OCI-LY7 (cell line): ENCODE measurements at regions not wholly inside any gene's neighbourhood (a gene's known extent, or its start where the extent isn't known, plus 50 kb on each side); places are given as distances from the start of the nearest gene placed in this dataset.

Experiments
- BruUV-seq: library from RNA; stranded (reverse); fragments of 400-500 nt; replicated peaks from 2 replicates; lab custom pipeline; 2021; lab: Mats Ljungman, UMichigan
- CTCF ChIA-PET: fragments of 300-600 bp; sonication (Branson Sonifier 250); formaldehyde crosslinking; loops from one replicate; lab custom pipeline; 2022; ENCODE audit warnings: antibody characterized with exemption; ENCODE audit not compliant: unreplicated experiment; lab: Charles Lee
- POLR2A ChIA-PET: fragments of 300-600 bp; sonication (Branson Sonifier 250); formaldehyde crosslinking; loops from one replicate; lab custom pipeline; 2022; ENCODE audit warnings: antibody characterized with exemption; lab: Charles Lee
- DNase-seq: peaks from one replicate; pipeline ENCODE4 v3.0.0-alpha.2; 2015; ENCODE audit warnings: low spot score
- H2AFZ ChIP-seq: fragments of 200-600 bp; sonication (generic), shearing (Covaris generic); 2 replicates; pipeline ENCODE4 v1.6.1; 2014; ENCODE audit warnings: mild to moderate bottlenecking, antibody characterized with exemption, low read length, moderate library complexity
- H3K27ac ChIP-seq: fragments of 200-600 bp; sonication (generic); 2 replicates; pipeline ENCODE4 v1.5.1; 2014; ENCODE audit warnings: mixed run types, low read depth, mild to moderate bottlenecking, moderate library complexity, low read length, inconsistent platforms; ENCODE audit not compliant: poor library complexity, severe bottlenecking
- H3K36me3 ChIP-seq: fragments of 200-600 bp; sonication (generic); 2 replicates; pipeline ENCODE4 v1.6.1; 2014; ENCODE audit warnings: mild to moderate bottlenecking, antibody characterized with exemption, low read length, moderate library complexity, mixed read lengths; ENCODE audit not compliant: insufficient read depth
- H3K4me1 ChIP-seq: fragments of 200-600 bp; sonication (generic); 2 replicates; pipeline ENCODE4 v1.5.1; 2014; ENCODE audit warnings: mild to moderate bottlenecking, low read length; ENCODE audit not compliant: insufficient read depth, poor library complexity, severe bottlenecking
- H3K4me2 ChIP-seq: fragments of 200-600 bp; sonication (generic); 2 replicates; pipeline ENCODE4 v1.6.1; 2014; ENCODE audit warnings: mild to moderate bottlenecking, low read length
- H3K4me3 ChIP-seq: fragments of 200-600 bp; sonication (generic); 2 replicates; pipeline ENCODE4 v1.5.1; 2014; ENCODE audit warnings: mild to moderate bottlenecking, low read depth, low read length; ENCODE audit not compliant: poor library complexity, severe bottlenecking
- H3K79me2 ChIP-seq: fragments of 200-600 bp; sonication (generic); 2 replicates; pipeline ENCODE4 v1.6.1; 2016; ENCODE audit warnings: low read depth, mild to moderate bottlenecking, low read length, moderate library complexity, mixed read lengths; ENCODE audit not compliant: insufficient read depth
- H3K9me2 ChIP-seq: fragments of 200-600 bp; sonication (generic); 2 replicates; pipeline ENCODE4 v1.6.1; 2016; ENCODE audit warnings: mild to moderate bottlenecking, low read length, mixed read lengths; ENCODE audit not compliant: insufficient read depth
- H3K9me3 ChIP-seq: fragments of 200-600 bp; sonication (generic); 2 replicates; pipeline ENCODE4 v1.6.1; 2014; ENCODE audit warnings: mild to moderate bottlenecking, mixed run types, low read length, mixed read lengths
- H4K20me1 ChIP-seq: fragments of 200-600 bp; sonication (generic); 2 replicates; pipeline ENCODE4 v1.6.1; 2014; ENCODE audit warnings: mild to moderate bottlenecking, antibody characterized with exemption, low read length, moderate library complexity, mixed read lengths; ENCODE audit not compliant: insufficient read depth
- EZH2phosphoT487 ChIP-seq: fragments of 200-600 bp; sonication (generic); IDR thresholded peaks from 2 replicates; pipeline ENCODE4 v1.6.1; 2018; ENCODE audit warnings: low read depth, borderline replicate concordance, mild to moderate bottlenecking, mixed run types, antibody characterized with exemption, low read length, moderate library complexity, mixed read lengths
- intact Hi-C: fragments of 100-400 bp; cut with micrococcal nuclease; formaldehyde crosslinking; loops from one replicate; pipeline ENCODE4 v1.10.0; 2022; ENCODE audit not compliant: unreplicated experiment
- TF ChIP-seq, protein P1 (sequence below): fragments of 200-600 bp; sonication (generic); conservative IDR thresholded peaks from 2 replicates; pipeline ENCODE4 v1.5.1; 2014; ENCODE audit warnings: mild to moderate bottlenecking, antibody characterized with exemption, low read length, moderate library complexity, mixed read lengths

DNA sequence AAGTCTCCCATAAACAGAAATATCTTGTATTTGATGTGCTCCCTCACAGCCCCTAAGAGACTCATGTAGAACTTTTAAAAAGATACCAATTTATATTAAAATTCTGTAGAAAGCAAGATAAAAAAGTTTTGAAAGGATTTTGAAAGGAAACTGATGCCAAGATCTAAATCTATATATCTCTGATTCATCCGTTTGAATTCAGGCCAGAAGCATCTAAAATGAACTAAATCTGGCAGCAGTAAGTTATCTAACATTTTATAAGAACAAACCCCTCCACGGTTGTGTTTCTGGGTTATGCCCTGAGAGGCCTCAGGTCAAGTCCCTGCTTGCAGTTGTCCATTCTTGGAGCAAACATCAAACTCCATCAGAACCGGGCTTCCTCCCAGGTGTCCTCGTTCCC, 165.8 kb downstream of the FBXO15 start:
- no peak for DNase-seq
- Histone ChIP-seq H3K27ac (no peak overlapping the region), H4K20me1 (no peaks in the 10 kb centered on the region), H2AFZ (no peak overlapping the region), H3K4me2 (no peak overlapping the region), H3K36me3 (no peaks in the 10 kb centered on the region), H3K9me2 (no peaks in the 10 kb centered on the region), H3K9me3 (no peaks in the 10 kb centered on the region), H3K79me2 (no peaks in the 10 kb centered on the region), H3K4me3 (no peak overlapping the region), H3K4me1 (no peaks in the 10 kb centered on the region)
- POLR2A ChIA-PET = interaction anchor here (0.7 kb wide), 1 partner anchor 241 kb away, joined by 3 read pairs; no protein-coding TSS in a partner anchor
- no TSS peak for BruUV-seq
- CTCF ChIA-PET = no interaction called here
- TF ChIP-seq, protein P1, sequence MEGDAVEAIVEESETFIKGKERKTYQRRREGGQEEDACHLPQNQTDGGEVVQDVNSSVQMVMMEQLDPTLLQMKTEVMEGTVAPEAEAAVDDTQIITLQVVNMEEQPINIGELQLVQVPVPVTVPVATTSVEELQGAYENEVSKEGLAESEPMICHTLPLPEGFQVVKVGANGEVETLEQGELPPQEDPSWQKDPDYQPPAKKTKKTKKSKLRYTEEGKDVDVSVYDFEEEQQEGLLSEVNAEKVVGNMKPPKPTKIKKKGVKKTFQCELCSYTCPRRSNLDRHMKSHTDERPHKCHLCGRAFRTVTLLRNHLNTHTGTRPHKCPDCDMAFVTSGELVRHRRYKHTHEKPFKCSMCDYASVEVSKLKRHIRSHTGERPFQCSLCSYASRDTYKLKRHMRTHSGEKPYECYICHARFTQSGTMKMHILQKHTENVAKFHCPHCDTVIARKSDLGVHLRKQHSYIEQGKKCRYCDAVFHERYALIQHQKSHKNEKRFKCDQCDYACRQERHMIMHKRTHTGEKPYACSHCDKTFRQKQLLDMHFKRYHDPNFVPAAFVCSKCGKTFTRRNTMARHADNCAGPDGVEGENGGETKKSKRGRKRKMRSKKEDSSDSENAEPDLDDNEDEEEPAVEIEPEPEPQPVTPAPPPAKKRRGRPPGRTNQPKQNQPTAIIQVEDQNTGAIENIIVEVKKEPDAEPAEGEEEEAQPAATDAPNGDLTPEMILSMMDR = no peak
- no peak for TF ChIP-seq EZH2phosphoT487
- intact Hi-C loops = no loop called here

- no peak overlapping the region for H3K4me2 ChIP-seq
- H3K79me2 ChIP-seq = no peaks in the 10 kb centered on the region
- TF ChIP-seq EZH2phosphoT487 = no peak
- TF ChIP-seq, protein P1 = 0 out of 2 replicates have a peak, but pooled peaks have one; percentile 22
- no peak overlapping the region for H2AFZ ChIP-seq
- no peaks in the 10 kb centered on the region for H3K4me1 ChIP-seq
- no peak for DNase-seq
- H4K20me1 ChIP-seq = no peaks in the 10 kb centered on the region
- no peak overlapping the region for H3K4me3 ChIP-seq
- no TSS peak for BruUV-seq
- no peaks in the 10 kb centered on the region for H3K36me3 ChIP-seq
- H3K9me2 ChIP-seq = no peaks in the 10 kb centered on the region
- no peak overlapping the region for H3K27ac ChIP-seq
- no peaks in the 10 kb centered on the region for H3K9me3 ChIP-seq
- CTCF ChIA-PET = no interaction called here
- POLR2A ChIA-PET = no interaction called here
- intact Hi-C loops = no loop called here
These were observed 167.2 kb downstream of the FBXO15 start for GRCh38 chr18:73980289-73980979.

DNA sequence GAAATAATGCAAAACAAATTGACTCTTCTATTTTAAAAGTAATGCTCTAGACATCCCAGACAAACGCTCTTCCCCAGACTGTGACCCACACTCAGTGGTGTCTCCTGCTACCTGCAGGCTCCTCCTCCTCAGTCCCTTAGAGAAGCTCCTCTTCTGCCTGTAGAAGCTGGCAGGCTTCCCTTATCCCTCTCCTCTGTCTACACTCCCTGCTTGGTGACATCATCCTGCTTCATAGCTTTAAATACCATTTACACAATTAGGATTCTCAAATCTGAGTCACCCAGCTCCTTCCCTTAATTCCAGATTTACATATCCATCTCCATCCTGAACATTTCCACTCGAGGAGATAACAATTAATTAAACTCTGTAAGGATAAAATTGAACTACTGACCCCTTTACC, 167.9 kb downstream of the FBXO15 start:
- Histone ChIP-seq H3K9me3 (no peaks in the 10 kb centered on the region), H3K36me3 (no peaks in the 10 kb centered on the region), H3K9me2 (no peaks in the 10 kb centered on the region), H4K20me1 (no peaks in the 10 kb centered on the region), H3K79me2 (no peaks in the 10 kb centered on the region), H3K4me1 (no peaks in the 10 kb centered on the region), H3K4me2 (no peak overlapping the region), H3K4me3 (no peak overlapping the region), H2AFZ (no peak overlapping the region), H3K27ac (no peak overlapping the region)
- DNase-seq = no peak
- no TSS peak for BruUV-seq
- CTCF ChIA-PET = no interaction called here
- POLR2A ChIA-PET = no interaction called here
- intact Hi-C loops = no loop called here
- no peak for TF ChIP-seq EZH2phosphoT487
- TF ChIP-seq, protein P1 = no peak
